HL-60 (cell line): ENCODE measurements at regions not wholly inside any gene's neighbourhood (a gene's known extent, or its start where the extent isn't known, plus 50 kb on each side); places are given as distances from the start of the nearest gene placed in this dataset.

ENCODE experiments used
- DNase-seq, 2 experiments: peaks; one replicate each; pipeline ENCODE4 v3.0.0-alpha.2; 2010 to 2020; ENCODE audit warnings: low read depth in 1 of 2, low spot score in 1 of 2
- H3K27ac ChIP-seq: fragments of 250-450 bp; sonication (Bioruptor Pico); replicated peaks from 2 replicates; pipeline ENCODE4 v1.5.1; 2020; ENCODE audit warnings: mild to moderate bottlenecking, moderate library complexity
- H3K27me3 ChIP-seq: fragments of 250-450 bp; sonication (Bioruptor Pico); 2 replicates; pipeline ENCODE4 v1.5.1; 2021; ENCODE audit warnings: mild to moderate bottlenecking, moderate library complexity; ENCODE audit not compliant: insufficient read depth, poor library complexity, severe bottlenecking
- H3K4me3 ChIP-seq: replicated peaks from 2 replicates; pipeline ENCODE4 v1.5.1; 2011; ENCODE audit warnings: mild to moderate bottlenecking, control low read depth, low read length; ENCODE audit not compliant: insufficient read depth
- CTCF ChIP-seq: IDR thresholded peaks from one replicate; pipeline ENCODE4 v1.5.1; 2011; ENCODE audit warnings: low read length, control low read depth, inconsistent platforms; ENCODE audit not compliant: insufficient read depth
- GABPA ChIP-seq: IDR thresholded peaks from 2 replicates; pipeline ENCODE4 v1.6.1; 2012; ENCODE audit warnings: low read depth
- POLR2AphosphoS5 ChIP-seq: IDR thresholded peaks from 2 replicates; pipeline ENCODE4 v1.6.1; 2012; ENCODE audit warnings: low read depth
- REST ChIP-seq: IDR thresholded peaks from 2 replicates; pipeline ENCODE4 v1.6.1; 2012; ENCODE audit warnings: low read depth; ENCODE audit not compliant: insufficient replicate concordance
- SPI1 ChIP-seq: IDR thresholded peaks from 2 replicates; pipeline ENCODE4 v1.6.1; 2012; ENCODE audit warnings: low read depth, mild to moderate bottlenecking, borderline replicate concordance

- Histone ChIP-seq H3K4me3 (no peak overlapping the region), H3K27me3 (no peaks in the 10 kb centered on the region), H3K27ac (no peak overlapping the region)
- no peak for DNase-seq
- no peak for TF ChIP-seq SPI1
- TF ChIP-seq REST = no peak
- no peak for TF ChIP-seq CTCF
- no peak for TF ChIP-seq GABPA
- no peak for TF ChIP-seq POLR2AphosphoS5
These were observed 62.8 kb downstream of the KIF4B start for GRCh38 chr5:155076379-155076778.

- Histone ChIP-seq H3K27me3 (no peaks in the 10 kb centered on the region), H3K4me3 (no peak overlapping the region), H3K27ac (no peak overlapping the region)
- no peak for DNase-seq
- TF ChIP-seq CTCF = no peak
- TF ChIP-seq SPI1 = no peak
- no peak for TF ChIP-seq REST
- TF ChIP-seq POLR2AphosphoS5 = no peak
- TF ChIP-seq GABPA = no peak
These were observed 66.1 kb downstream of the KIF4B start for GRCh38 chr5:155079698-155080097.

- TF ChIP-seq CTCF = no peak
- TF ChIP-seq POLR2AphosphoS5 = no peak
- no peak for TF ChIP-seq REST
- TF ChIP-seq GABPA = no peak
- TF ChIP-seq SPI1 = no peak
- H3K27me3 ChIP-seq = no peaks in the 10 kb centered on the region
- no peak overlapping the region for H3K4me3 ChIP-seq
- DNase-seq = no peak
- H3K27ac ChIP-seq = no peak overlapping the region
These were observed 67.2 kb downstream of the KIF4B start for GRCh38 chr5:155080721-155081120.
